ENCODE measurements at regions not wholly inside any gene's neighbourhood (a gene's known extent, or its start where the extent isn't known, plus 50 kb on each side); places are given as distances from the start of the nearest gene placed in this dataset.

DNA sequence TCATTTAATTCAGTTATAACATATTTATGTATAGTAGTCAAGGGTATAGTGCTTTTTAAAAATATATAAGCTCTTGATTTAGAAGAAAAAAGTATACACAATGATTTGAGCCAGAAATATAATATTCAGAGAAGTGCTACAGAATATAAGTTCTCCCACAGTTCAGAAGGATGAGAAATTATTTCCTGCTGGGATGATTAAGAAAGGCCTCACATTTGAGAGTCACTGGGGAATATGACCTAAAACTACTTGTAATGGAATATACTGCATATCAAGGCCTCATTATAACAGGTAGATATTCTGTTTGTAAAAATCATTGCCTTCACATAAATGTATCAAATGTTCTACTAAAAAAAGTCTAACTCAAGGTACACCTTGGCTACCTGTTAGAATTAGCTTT is 203.5 kb downstream of the MBD2 start:
- TF ChIP-seq, protein P1, sequence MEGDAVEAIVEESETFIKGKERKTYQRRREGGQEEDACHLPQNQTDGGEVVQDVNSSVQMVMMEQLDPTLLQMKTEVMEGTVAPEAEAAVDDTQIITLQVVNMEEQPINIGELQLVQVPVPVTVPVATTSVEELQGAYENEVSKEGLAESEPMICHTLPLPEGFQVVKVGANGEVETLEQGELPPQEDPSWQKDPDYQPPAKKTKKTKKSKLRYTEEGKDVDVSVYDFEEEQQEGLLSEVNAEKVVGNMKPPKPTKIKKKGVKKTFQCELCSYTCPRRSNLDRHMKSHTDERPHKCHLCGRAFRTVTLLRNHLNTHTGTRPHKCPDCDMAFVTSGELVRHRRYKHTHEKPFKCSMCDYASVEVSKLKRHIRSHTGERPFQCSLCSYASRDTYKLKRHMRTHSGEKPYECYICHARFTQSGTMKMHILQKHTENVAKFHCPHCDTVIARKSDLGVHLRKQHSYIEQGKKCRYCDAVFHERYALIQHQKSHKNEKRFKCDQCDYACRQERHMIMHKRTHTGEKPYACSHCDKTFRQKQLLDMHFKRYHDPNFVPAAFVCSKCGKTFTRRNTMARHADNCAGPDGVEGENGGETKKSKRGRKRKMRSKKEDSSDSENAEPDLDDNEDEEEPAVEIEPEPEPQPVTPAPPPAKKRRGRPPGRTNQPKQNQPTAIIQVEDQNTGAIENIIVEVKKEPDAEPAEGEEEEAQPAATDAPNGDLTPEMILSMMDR (conservative IDR thresholded peaks at IDR 0.05 in 1 of 2, IDR thresholded peaks at IDR 0.05 in 1 of 2; ENCODE audit: low read depth in 1 of 2, low read length in 2 of 2) = no peak
- TF ChIP-seq EZH2 (IDR thresholded peaks at IDR 0.05; ENCODE audit: low read length, missing control alignments) = no peak

All from fibroblast of lung (primary cell).